ENCODE measurements at regions not wholly inside any gene's neighbourhood (a gene's known extent, or its start where the extent isn't known, plus 50 kb on each side); places are given as distances from the start of the nearest gene placed in this dataset.

DNA sequence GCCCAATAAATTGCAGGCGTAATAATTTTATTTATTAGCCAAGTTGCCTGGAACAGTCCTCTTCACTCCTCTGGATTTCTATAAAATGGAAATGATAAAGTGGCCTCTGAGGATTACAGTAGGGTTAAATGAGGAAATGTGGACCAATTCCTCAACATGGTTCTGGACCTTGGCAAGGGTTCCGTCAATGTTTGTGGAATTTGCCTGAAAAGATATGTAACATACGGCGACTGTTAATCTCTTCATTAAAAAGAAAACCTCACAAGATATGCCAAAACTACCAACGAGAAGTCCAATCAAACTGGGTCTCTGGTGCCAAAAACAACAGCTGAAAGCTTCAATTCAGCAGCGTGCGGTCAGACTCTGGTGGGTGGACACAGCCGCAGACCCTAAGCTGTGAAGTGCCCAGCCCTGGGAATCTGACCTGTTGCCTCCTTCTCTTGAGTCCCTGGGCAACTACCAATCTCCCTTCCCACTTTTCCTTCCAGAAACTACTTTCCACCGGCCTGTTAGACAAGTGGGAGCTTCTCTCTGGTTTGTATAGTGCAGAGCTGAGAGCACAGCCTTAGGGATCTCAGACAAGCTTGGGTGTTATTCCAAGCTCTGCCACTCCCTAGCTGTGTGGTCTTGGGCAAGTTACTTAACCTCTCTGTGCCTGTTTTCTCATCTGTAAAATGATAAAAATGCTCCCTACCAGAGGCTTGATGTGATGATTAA lies 190.5 kb upstream of the GSC start:
- DNase-seq (ENCODE audit: low read depth) = no peak

GRCh38 chr14:94953541-94954260 lies 183.8 kb upstream of the GSC start:
- DNase-seq (ENCODE audit: low read depth) = no peak

DNA sequence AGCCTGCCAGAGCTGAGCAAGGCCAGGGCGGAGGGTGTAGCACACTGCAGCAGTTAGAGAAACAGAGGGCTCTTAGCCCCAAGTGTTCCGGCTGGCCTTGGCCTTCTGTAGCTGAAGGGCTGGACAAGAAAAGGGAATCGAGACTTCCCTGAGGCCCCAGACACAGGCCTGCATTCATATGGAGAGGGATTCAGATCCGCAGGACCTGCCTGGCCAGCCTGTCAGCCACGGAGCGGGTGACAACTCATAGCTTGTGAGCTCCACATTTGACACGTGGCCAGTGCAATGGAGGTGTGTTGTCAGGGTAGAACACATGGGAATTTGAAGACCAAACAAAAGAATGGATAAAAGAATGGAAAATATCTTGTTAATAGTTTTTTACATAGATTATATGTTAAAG lies 182.2 kb upstream of the GSC start:
- DNase-seq (ENCODE audit: low read depth) = no peak

GRCh38 chr14:94946244-94946643 lies 176.3 kb upstream of the GSC start:
- no peak for DNase-seq (ENCODE audit: low read depth)

DNA sequence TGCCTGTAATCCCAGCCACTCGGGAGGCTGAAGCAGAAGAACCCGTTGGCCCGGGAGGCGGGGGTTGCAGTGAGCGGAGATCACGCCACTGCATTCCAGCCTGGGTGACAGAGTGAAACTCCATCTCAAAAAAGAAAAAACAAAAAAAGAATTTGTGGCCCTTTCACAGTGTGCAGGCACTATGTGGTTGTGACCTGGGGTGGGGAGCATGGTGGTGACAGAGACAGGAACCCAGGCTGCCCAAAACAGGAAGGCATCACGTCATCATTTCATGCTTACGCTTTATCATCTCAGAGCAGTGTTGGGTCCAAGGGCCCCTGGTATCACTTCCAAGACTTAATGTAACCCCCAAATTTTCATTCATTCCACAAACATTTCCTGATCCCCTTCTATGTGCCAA lies 175.7 kb upstream of the GSC start:
- no peak for DNase-seq (ENCODE audit: low read depth)

GRCh38 chr14:94944636-94945258 lies 174.8 kb upstream of the GSC start:
- no peak for DNase-seq (ENCODE audit: low read depth)

GRCh38 chr14:94942601-94943000 lies 172.7 kb upstream of the GSC start:
- DNase-seq (ENCODE audit: low read depth) = no peak

GRCh38 chr14:94941311-94941710 lies 171.4 kb upstream of the GSC start:
- DNase-seq (ENCODE audit: low read depth) = no peak

DNA sequence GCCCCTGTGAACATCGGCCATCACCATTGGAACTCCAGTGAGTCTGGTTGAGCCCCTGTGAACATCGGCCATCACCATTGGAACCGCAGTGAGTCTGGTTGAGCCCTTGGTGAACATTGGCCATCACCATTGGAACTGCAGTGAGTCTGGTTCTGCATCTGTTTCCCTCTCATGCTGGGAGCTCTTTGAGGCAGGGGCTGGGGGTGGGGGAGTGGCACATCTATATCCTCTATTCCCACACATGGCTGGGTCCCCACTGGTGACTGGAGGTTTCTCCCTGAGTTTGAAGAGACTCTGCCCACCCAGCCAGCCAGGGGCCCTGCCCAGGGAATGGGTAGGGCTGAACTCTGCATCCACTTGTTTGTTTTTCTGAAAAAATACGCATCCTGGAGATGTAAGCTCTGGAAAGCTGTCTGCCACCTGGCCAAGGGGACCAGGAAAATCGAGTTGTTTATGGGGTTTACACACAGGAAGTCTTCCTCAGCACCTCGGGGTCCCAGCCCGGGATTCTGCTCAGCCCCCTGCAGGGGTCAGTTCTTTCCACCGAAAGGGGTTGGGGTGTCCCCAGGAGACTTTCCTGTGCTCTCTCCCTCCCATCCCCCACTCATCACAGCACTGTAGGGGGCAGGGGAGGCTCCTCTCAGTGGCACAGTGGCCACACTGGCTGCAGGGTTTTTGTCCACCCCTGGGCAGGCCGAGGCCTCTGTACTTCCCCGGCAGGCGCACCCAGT lies 170.5 kb upstream of the GSC start:
- DNase-seq (ENCODE audit: low read depth) = no peak

GRCh38 chr14:94938016-94938415 lies 168.1 kb upstream of the GSC start:
- no peak for DNase-seq (ENCODE audit: low read depth)

- DNase-seq (ENCODE audit: low read depth) = no peak
These were observed 167.2 kb upstream of the GSC start for GRCh38 chr14:94936901-94937685.

DNA sequence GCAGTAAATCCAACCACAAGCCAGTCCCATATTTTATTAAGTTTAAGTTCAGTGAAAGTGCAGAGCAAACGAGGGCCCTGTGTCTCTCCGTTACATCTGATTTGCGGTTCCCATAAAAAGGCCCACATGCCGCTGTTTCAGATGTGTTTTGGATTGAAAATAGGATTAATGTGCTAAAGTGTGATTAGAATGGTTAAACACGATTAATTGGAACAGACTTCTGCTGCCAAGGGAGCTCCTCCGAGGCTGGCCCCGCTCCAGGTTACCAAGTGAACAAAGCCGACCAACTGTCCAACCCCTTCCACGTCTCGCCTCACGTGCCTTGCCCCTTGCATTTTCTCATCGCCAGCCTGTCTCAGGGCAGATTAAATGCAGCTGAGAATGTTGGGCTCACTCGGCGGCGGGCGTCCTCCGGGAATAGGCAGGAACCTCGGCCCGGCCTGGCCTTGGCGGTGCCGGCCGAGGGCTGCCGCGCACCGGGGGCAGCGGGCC lies 166.5 kb upstream of the GSC start:
- DNase-seq (ENCODE audit: low read depth) = peak; percentile 40

DNA sequence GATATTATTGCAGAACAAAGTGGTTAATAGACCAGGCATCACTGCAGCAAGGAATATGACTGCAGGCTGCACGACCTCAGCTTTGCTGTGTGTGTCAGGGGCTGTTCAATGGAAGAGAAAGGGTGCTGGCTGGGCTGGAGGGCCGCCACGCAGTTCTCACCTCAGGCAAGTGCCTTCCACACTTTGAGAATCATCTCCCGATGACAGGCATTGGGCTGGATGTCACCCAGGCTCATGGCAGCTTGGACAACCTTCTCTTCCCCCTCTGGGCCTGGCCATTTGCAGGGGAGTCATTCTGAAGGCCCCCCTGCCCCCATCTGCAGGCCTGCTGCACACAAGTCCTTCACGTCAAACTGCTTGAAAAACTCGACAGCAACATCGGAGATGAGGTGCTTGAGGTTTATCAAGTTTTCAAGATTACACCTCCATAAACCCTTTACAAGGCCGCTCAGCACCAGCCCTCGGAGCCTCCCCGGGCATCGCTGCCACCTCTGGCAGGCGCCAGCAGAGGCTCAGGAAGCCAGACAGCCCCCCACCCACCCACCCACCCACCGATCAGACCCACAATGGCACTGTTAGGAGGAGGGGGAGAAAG lies 165.9 kb upstream of the GSC start:
- DNase-seq (ENCODE audit: low read depth) = no peak

DNA sequence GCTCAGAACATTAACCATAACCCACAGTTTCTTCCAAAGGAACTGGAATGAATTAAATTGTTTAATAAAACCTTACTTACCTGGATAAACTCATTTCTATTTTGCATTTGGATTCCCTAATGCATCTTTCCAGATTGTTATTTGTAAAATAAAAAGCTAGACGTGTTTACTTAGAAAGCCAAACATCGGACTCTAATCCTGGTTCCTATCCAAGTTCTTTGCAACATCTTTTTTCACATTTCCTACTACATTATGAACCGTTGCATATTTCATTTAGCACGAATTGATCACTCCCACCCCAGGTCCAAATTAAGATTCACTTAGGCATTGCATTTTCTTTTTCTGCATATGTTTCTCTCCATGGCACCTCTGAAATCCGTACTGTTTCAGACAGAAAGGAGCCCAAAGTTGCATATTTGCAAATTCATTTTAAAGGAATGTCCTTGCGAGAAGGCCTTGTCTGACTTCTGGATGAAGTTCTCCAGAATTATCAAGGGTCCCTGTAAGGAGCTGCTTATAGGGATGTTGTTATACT lies 164.4 kb upstream of the GSC start:
- no peak for DNase-seq (ENCODE audit: low read depth)

DNA sequence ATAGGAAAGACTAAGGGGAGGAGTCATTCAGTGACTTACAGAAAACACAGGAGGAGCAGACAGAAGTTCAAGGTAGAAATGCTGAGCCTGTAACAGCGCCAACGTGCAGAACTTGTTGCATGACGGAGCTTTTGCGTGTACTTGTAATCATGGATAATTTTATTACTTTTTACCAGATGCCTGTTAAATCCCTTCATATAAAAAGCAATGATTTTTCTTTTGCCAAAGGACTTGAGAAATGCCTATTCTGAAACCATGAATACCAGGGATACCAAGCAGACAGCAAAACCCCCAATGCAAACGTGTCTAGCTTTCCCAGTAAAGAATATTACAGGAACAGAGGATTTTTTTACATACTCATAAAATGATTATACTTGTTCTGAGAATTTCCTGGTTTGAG lies 163.6 kb upstream of the GSC start:
- no peak for DNase-seq (ENCODE audit: low read depth)

DNA sequence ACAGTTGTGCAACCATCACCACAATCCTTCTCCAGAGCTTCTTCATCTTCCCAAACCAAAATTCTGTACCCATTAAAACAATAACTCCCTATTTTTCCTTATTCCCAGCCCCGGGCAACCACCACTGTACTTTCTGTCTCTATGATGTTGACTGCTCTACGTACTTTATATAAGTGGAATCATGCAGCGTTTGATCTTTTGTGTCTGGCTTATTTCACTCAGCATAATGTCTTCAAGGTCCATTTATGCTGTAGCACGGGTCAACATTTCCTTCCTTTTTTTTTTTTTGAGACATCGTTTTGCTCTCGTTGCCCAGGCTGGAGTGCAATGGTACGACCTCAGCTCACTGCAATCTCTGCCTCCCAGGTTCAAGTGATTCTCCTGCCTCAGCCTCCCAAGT lies 162.7 kb upstream of the GSC start:
- no peak for DNase-seq (ENCODE audit: low read depth)

- no peak for DNase-seq (ENCODE audit: low read depth)
These were observed 160.8 kb upstream of the GSC start for GRCh38 chr14:94930690-94931089.

DNA sequence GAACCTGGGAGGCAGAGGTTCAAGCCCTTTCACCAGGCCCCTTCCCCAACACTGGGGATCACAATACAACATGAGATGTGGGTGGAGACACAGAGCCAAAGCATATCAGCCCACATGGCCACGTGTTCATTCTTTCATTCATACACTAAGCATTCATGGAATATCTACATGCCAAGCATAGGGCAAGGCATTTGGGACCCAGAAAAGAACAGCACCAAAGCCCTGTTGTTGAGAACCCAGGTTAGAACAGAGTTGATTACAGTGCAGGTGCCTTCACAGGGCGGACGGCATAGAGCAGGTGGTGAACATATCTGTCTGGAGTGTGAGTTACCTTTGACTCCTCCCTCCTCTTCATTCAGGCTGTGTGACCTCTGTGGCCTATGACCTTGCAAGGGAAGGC lies 159.4 kb upstream of the GSC start:
- no peak for DNase-seq (ENCODE audit: low read depth)

GRCh38 chr14:94926176-94926575 lies 156.3 kb upstream of the GSC start:
- DNase-seq (ENCODE audit: low read depth) = no peak

GRCh38 chr14:94925416-94926173 lies 155.7 kb upstream of the GSC start:
- no peak for DNase-seq (ENCODE audit: low read depth)

Measured in stromal cell of bone marrow (primary cell).